Cardiac fibroblast (primary cell): ENCODE measurements at regions not wholly inside any gene's neighbourhood (a gene's known extent, or its start where the extent isn't known, plus 50 kb on each side); places are given as distances from the start of the nearest gene placed in this dataset.

Source experiments
- DNase-seq, 2 donors: peaks; one replicate each; pipeline versions ENCODE4 v3.0.0 to v3.0.0-alpha.2; 2010; ENCODE audit warnings: low read depth in 2 of 2
- H3K4me3 ChIP-seq, 2 donors: replicated peaks in 1 of 2; 1 replicate in 1 of 2; 2 replicates in 1 of 2; pipeline ENCODE4 v1.5.1; 2011; ENCODE audit warnings: low read depth in 2 of 2, low read length in 2 of 2, mild to moderate bottlenecking in 2 of 2, moderate library complexity in 1 of 2
- CTCF ChIP-seq: IDR thresholded peaks from one replicate; pipeline ENCODE4 v1.5.1; 2011; ENCODE audit warnings: low read depth, mild to moderate bottlenecking, low read length, inconsistent platforms

GRCh38 chr2:138389063-138389462 is 112.5 kb upstream of the SPOPL start:
- no peak overlapping the region for H3K4me3 ChIP-seq
- no peak for TF ChIP-seq CTCF
- DNase-seq: no peak

GRCh38 chr2:138390316-138390945 is 111.1 kb upstream of the SPOPL start:
- no peak overlapping the region for H3K4me3 ChIP-seq
- no peak for TF ChIP-seq CTCF
- no peak for DNase-seq

DNA sequence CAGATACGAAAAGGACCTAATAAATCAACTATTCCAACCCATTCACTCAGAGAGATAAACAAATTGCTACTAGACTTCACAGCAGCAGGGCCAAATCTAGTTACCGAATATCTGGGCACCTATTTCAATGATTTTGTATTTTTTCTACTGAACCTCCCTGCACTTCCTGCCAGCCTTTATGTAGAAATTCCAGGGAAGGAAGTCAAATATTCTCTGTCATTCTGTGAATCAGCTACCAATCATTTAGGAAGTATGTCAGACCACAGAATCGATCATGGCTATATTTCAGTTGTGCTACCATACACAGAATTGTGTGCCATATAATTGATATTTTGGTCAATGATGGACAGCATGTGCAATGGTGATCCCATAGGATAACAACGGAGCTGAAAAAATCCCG is 109.6 kb upstream of the SPOPL start:
- H3K4me3 ChIP-seq: no peak overlapping the region
- peak in 1 of 2 donors; percentile 33 for DNase-seq
- TF ChIP-seq CTCF: no peak

DNA sequence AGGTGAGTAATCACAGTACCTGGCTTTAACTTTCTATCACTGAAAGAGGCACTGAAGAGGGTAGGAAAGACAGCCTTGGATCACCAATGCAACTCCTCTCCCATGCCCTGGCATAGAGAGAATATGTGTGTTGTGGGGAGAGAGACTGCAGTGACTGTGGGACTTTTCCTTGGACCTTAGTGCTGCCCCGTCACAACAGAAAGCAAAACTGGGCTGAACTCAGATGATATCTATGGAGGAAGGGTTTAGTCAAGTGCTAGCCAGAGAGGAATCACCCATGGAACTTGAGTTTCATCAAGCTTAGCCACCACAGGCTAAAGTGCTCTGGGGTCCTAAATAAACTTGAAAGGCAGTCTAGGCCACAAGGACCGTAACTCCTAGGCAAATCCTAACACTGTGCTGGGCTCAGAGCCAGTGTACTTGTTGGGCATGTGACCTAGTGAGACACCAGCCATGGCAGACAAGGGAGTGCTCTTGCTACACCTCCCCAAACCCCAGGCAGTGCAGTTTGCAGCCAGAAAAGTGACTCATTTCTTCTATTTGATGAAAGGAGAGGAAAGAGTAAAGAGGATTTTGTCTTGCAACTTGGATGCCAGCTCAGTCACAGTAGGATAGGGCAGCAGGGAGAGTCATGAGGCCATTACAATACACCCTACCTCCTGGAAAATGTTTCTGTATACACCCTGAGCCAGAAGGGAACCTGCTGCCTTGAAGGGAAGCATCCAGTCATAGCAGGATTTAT is 105.8 kb upstream of the SPOPL start:
- no peak overlapping the region for H3K4me3 ChIP-seq
- DNase-seq: peak; percentile 75 to 83
- TF ChIP-seq CTCF: no peak

DNA sequence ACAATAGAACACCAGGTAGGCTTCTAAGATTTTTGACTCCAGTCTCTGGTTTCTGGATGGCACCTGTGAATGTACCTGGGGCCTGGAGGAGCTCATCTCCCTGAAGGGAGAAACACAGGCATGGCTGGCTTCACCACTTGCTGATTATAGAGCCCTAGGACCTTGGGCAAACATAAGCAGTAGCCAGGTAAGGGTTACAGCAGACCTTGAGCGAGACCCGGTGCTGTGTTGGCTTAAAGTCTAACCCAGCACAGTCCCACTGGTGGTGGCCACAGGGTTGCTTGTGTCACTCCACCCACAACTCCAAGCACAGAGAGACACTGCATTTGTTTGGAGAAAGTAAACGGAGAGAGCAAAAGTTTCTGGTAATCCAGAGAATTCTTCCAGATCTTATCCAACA is 104.7 kb upstream of the SPOPL start:
- no peak for DNase-seq
- H3K4me3 ChIP-seq: no peak overlapping the region
- no peak for TF ChIP-seq CTCF

GRCh38 chr2:138403431-138403927 is 98.1 kb upstream of the SPOPL start:
- DNase-seq: no peak
- TF ChIP-seq CTCF: no peak
- H3K4me3 ChIP-seq: no peak overlapping the region
